Activated CD4-positive, alpha-beta T cell treated with anti-CD3 and anti-CD28 coated beads, Interleukin-2, amount 50 U/mL, for 1 hour (primary cell): ENCODE measurements at regions not wholly inside any gene's neighbourhood (a gene's known extent, or its start where the extent isn't known, plus 50 kb on each side); places are given as distances from the start of the nearest gene placed in this dataset.
"Not testable (repeated sequence)": the region's sequence is repeated elsewhere in the genome, so short reads cannot be mapped to it uniquely, and the experiment has no call there.

ENCODE experiments used
- DNase-seq: peaks from one replicate; pipeline ENCODE4 v3.0.0-alpha.2; 2020

GRCh38 chr11:115665175-115665821, 161.1 kb upstream of the CADM1 start:
- no peak for DNase-seq

- no peak for DNase-seq
Observed at GRCh38 chr11:115664313-115664712, 160.1 kb upstream of the CADM1 start.

GRCh38 chr11:115663790-115664189, 159.6 kb upstream of the CADM1 start:
- no peak for DNase-seq

GRCh38 chr11:115660030-115660805, 156.0 kb upstream of the CADM1 start:
- no peak for DNase-seq

GRCh38 chr11:115659061-115659963, 155.1 kb upstream of the CADM1 start:
- no peak for DNase-seq

- DNase-seq, result no peak
Observed at GRCh38 chr11:115657586-115657985, 153.4 kb upstream of the CADM1 start.

- no peak for DNase-seq
Observed at GRCh38 chr11:115656669-115657068, 152.5 kb upstream of the CADM1 start.

GRCh38 chr11:115656041-115656440, 151.8 kb upstream of the CADM1 start:
- no peak for DNase-seq

- no peak for DNase-seq
Observed at GRCh38 chr11:115654792-115655191, 150.6 kb upstream of the CADM1 start.

GRCh38 chr11:115653926-115654325, 149.7 kb upstream of the CADM1 start:
- no peak for DNase-seq

GRCh38 chr11:115653076-115653475, 148.9 kb upstream of the CADM1 start:
- no peak for DNase-seq

- DNase-seq, result no peak
Observed at GRCh38 chr11:115652496-115652895, 148.3 kb upstream of the CADM1 start.

GRCh38 chr11:115652094-115652493, 147.9 kb upstream of the CADM1 start:
- DNase-seq, result no peak

GRCh38 chr11:115649461-115649860, 145.2 kb upstream of the CADM1 start:
- DNase-seq, result no peak

GRCh38 chr11:115645631-115646317, 141.6 kb upstream of the CADM1 start:
- DNase-seq, result no peak

GRCh38 chr11:115644856-115645255, 140.6 kb upstream of the CADM1 start:
- no peak for DNase-seq

GRCh38 chr11:115643549-115644270, 139.5 kb upstream of the CADM1 start:
- no peak for DNase-seq

- no peak for DNase-seq
Observed at GRCh38 chr11:115642660-115643059, 138.4 kb upstream of the CADM1 start.

- DNase-seq, result no peak
Observed at GRCh38 chr11:115637599-115638241, 133.5 kb upstream of the CADM1 start.

- no peak for DNase-seq
Observed at GRCh38 chr11:115636753-115637527, 132.7 kb upstream of the CADM1 start.

GRCh38 chr11:115633977-115634376, 129.8 kb upstream of the CADM1 start:
- not testable (repeated sequence) for DNase-seq
